Vagina (tissue), 2 donors: ENCODE measurements at regions not wholly inside any gene's neighbourhood (a gene's known extent, or its start where the extent isn't known, plus 50 kb on each side); places are given as distances from the start of the nearest gene placed in this dataset.

Source experiments
- CTCF ChIP-seq, 3 experiments: fragments of 450-650 bp in 2 of 3; fragments of 200-600 bp in 1 of 3; sonication (generic) in 1 of 3; IDR thresholded peaks; one replicate each; pipeline ENCODE4 v1.5.1; 2017 to 2019; ENCODE audit warnings: antibody characterized with exemption in 3 of 3, mild to moderate bottlenecking in 2 of 3, moderate library complexity in 2 of 3
- POLR2A ChIP-seq, 2 donors: fragments of 450-650 bp; IDR thresholded peaks; one replicate each; pipeline ENCODE4 v1.6.1; 2017; ENCODE audit warnings: antibody characterized with exemption in 2 of 2, mild to moderate bottlenecking in 2 of 2, moderate library complexity in 2 of 2
- POLR2AphosphoS5 ChIP-seq, 2 donors: sonication (generic); formaldehyde crosslinking; IDR thresholded peaks; one replicate each; pipeline ENCODE4 v1.9.0; 2017; ENCODE audit warnings: antibody characterized with exemption in 2 of 2, mild to moderate bottlenecking in 2 of 2, low read depth in 1 of 2; ENCODE audit not compliant: insufficient read depth in 1 of 2

- no peak for TF ChIP-seq POLR2AphosphoS5 (IDR thresholded peaks at IDR 0.05; ENCODE audit: insufficient read depth in 1 of 2, low read depth in 1 of 2)
- TF ChIP-seq CTCF (IDR thresholded peaks at IDR 0.05): no peak
- no peak for TF ChIP-seq POLR2A (IDR thresholded peaks at IDR 0.05)
Observed at GRCh38 chr9:116074658-116075057, 78.9 kb upstream of the PAPPA start.
